ENCODE measurements at regions not wholly inside any gene's neighbourhood (a gene's known extent, or its start where the extent isn't known, plus 50 kb on each side); places are given as distances from the start of the nearest gene placed in this dataset.

- TF ChIP-seq ARNTL (CRISPR knock-in tag; IDR thresholded peaks at IDR 0.05; ENCODE audit: borderline replicate concordance, low read depth) (no peak), TCF4 (CRISPR knock-in tag; IDR thresholded peaks at IDR 0.05; ENCODE audit: borderline replicate concordance) (no peak), CSRNP3 (CRISPR knock-in tag; IDR thresholded peaks at IDR 0.05) (no peak), PATZ1 (CRISPR knock-in tag; IDR thresholded peaks at IDR 0.05; ENCODE audit: borderline replicate concordance) (no peak), ZC3H10 (CRISPR knock-in tag; IDR thresholded peaks at IDR 0.05) (no peak), CREB5 (CRISPR knock-in tag; IDR thresholded peaks at IDR 0.05; ENCODE audit: low read depth) (no peak), PPARA (CRISPR knock-in tag; IDR thresholded peaks at IDR 0.05; ENCODE audit: borderline replicate concordance) (no peak), BACH2 (CRISPR knock-in tag; IDR thresholded peaks at IDR 0.05; ENCODE audit: borderline replicate concordance) (no peak), ZNF70 (CRISPR knock-in tag; IDR thresholded peaks at IDR 0.05) (no peak), CSDC2 (CRISPR knock-in tag; IDR thresholded peaks at IDR 0.05) (no peak)
- ATAC-seq: no peak
Observed at GRCh38 chr1:60740154-60740553, 342.2 kb upstream of the NFIA start.

GRCh38 chr1:60739729-60740128, 342.6 kb upstream of the NFIA start:
- TF ChIP-seq OSR1 (CRISPR knock-in tag; IDR thresholded peaks at IDR 0.05) (no peak), ZNF8 (CRISPR knock-in tag; IDR thresholded peaks at IDR 0.05) (no peak), TSHZ2 (CRISPR knock-in tag; IDR thresholded peaks at IDR 0.05) (no peak), RARB (CRISPR knock-in tag; IDR thresholded peaks at IDR 0.05) (no peak), POU6F1 (CRISPR knock-in tag; IDR thresholded peaks at IDR 0.05; ENCODE audit: borderline replicate concordance, low read depth) (no peak), ZFP30 (CRISPR knock-in tag; IDR thresholded peaks at IDR 0.05) (no peak), TOX (CRISPR knock-in tag; IDR thresholded peaks at IDR 0.05; ENCODE audit: borderline replicate concordance) (no peak), CSRNP3 (CRISPR knock-in tag; IDR thresholded peaks at IDR 0.05) (no peak), ZFP3 (CRISPR knock-in tag; IDR thresholded peaks at IDR 0.05) (no peak), SNAI2 (CRISPR knock-in tag; IDR thresholded peaks at IDR 0.05) (no peak), CSDC2 (CRISPR knock-in tag; IDR thresholded peaks at IDR 0.05) (no peak), PPARA (CRISPR knock-in tag; IDR thresholded peaks at IDR 0.05; ENCODE audit: borderline replicate concordance) (no peak), ARNTL (CRISPR knock-in tag; IDR thresholded peaks at IDR 0.05; ENCODE audit: borderline replicate concordance, low read depth) (no peak), ESRRG (CRISPR knock-in tag; IDR thresholded peaks at IDR 0.05) (no peak), CREB5 (CRISPR knock-in tag; IDR thresholded peaks at IDR 0.05; ENCODE audit: low read depth) (no peak), TCF4 (CRISPR knock-in tag; IDR thresholded peaks at IDR 0.05; ENCODE audit: borderline replicate concordance) (no peak), ISL1 (CRISPR knock-in tag; IDR thresholded peaks at IDR 0.05) (no peak; the same call in 1 of the 2 replicates), BACH2 (CRISPR knock-in tag; IDR thresholded peaks at IDR 0.05; ENCODE audit: borderline replicate concordance) (no peak), ZC3H10 (CRISPR knock-in tag; IDR thresholded peaks at IDR 0.05) (no peak)
- ATAC-seq: no peak
